SK-N-SH treated with all-trans-retinoic acid at 6 μM for 48 hours (cell line): ENCODE measurements at regions not wholly inside any gene's neighbourhood (a gene's known extent, or its start where the extent isn't known, plus 50 kb on each side); places are given as distances from the start of the nearest gene placed in this dataset.

ENCODE experiments used
- ZFP30 ChIP-seq: fragments of 450-650 bp; formaldehyde crosslinking; IDR thresholded peaks from 2 replicates; pipeline ENCODE4 v1.5.0; 2022; ENCODE audit warnings: mild to moderate bottlenecking, moderate library complexity
- TF ChIP-seq, protein P1 (sequence below): fragments of 250-450 bp; sonication (Bioruptor Pico); IDR thresholded peaks from 2 replicates; pipeline ENCODE4 v1.8.0; 2020; ENCODE audit warnings: mild to moderate bottlenecking, moderate library complexity, borderline replicate concordance

DNA sequence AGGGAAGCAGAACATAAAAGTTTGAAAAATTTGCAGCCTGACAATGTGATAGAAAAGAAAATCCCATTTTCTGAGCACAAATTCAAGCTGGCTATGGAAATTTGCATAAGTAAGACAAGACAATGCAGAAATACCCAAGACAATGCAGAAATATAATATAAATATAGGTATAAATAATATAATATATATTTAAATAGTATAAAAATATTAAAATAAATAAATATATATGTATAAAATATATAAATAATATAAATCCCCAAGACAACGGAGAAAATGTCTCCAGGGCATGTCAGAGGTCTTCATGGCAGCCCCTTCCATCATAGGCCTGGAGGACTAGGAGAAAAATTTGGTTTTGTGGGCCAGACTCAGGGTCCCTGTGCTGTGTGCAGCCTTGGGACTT, 125.0 kb upstream of the AADAT start:
- TF ChIP-seq, protein P1, sequence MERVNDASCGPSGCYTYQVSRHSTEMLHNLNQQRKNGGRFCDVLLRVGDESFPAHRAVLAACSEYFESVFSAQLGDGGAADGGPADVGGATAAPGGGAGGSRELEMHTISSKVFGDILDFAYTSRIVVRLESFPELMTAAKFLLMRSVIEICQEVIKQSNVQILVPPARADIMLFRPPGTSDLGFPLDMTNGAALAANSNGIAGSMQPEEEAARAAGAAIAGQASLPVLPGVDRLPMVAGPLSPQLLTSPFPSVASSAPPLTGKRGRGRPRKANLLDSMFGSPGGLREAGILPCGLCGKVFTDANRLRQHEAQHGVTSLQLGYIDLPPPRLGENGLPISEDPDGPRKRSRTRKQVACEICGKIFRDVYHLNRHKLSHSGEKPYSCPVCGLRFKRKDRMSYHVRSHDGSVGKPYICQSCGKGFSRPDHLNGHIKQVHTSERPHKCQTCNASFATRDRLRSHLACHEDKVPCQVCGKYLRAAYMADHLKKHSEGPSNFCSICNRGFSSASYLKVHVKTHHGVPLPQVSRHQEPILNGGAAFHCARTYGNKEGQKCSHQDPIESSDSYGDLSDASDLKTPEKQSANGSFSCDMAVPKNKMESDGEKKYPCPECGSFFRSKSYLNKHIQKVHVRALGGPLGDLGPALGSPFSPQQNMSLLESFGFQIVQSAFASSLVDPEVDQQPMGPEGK (CRISPR knock-in tag), result no peak
- TF ChIP-seq ZFP30 (CRISPR knock-in tag), result no peak
